ENCODE measurements at regions not wholly inside any gene's neighbourhood (a gene's known extent, or its start where the extent isn't known, plus 50 kb on each side); places are given as distances from the start of the nearest gene placed in this dataset.
"Not testable (repeated sequence)": the region's sequence is repeated elsewhere in the genome, so short reads cannot be mapped to it uniquely, and the experiment has no call there.

DNA sequence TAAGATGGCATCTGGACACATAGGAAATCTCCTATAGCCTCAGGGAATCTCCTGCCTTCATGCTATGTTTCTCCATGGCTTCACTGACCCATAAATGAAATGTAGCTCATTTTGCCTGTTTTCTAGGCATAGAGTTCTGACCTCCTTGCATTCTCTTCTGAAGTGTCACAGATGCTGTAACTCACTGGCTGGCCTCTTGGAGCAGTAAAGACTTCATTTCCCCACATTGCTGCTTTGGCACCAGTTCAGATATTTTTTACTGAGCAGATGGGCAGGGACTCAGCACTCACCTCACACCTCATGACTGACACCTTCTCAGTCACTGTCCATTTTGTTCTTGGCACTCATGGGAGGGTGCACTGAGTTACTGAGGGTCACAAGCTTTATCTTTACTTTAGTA, 286.7 kb upstream of the TGFBR2 start:
- DNase-seq, result no peak

DNA sequence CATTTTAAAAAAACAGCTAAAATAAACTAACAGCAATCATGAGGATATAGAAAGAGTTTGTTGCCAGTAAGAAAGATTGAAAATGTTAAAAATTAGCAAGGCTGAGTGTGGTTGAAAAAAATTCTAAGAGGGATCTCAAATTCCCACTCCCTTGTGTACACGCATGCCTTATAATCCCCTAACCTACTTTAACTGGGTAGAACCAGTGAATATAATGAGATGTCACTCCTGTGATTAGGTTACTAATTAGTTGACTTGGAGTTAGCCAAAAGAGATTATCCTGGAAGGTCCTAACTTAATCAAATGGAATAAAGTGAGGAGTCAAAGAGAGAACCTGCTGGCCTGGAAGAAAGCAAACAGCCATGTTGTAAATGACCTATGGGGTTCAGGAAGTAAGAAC, 286.0 kb upstream of the TGFBR2 start:
- TF ChIP-seq, protein P1, sequence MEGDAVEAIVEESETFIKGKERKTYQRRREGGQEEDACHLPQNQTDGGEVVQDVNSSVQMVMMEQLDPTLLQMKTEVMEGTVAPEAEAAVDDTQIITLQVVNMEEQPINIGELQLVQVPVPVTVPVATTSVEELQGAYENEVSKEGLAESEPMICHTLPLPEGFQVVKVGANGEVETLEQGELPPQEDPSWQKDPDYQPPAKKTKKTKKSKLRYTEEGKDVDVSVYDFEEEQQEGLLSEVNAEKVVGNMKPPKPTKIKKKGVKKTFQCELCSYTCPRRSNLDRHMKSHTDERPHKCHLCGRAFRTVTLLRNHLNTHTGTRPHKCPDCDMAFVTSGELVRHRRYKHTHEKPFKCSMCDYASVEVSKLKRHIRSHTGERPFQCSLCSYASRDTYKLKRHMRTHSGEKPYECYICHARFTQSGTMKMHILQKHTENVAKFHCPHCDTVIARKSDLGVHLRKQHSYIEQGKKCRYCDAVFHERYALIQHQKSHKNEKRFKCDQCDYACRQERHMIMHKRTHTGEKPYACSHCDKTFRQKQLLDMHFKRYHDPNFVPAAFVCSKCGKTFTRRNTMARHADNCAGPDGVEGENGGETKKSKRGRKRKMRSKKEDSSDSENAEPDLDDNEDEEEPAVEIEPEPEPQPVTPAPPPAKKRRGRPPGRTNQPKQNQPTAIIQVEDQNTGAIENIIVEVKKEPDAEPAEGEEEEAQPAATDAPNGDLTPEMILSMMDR (IDR thresholded peaks at IDR 0.05), result no peak
- Histone ChIP-seq H3K36me3 (no peaks in the 10 kb centered on the region), H3K27me3 (no peaks in the 10 kb centered on the region), H3K27ac (no peak overlapping the region), H3K9me3 (peaks cover 0 to 3% (median 3%) of the 10 kb centered on the region in 3 donors), H3K4me1 (peaks cover 0 to 10% (median 0%) of the 10 kb centered on the region in 4 donors), H3K4me3 (no peak overlapping the region)
- intact Hi-C loops (cut with DNase I; ENCODE audit: low total_unique reads), result no loop called here
- DNase-seq, result no peak

More for the DNA sequence above, 286.7 kb upstream of the TGFBR2 start:
- H3K27ac ChIP-seq, result no peak overlapping the region
- no peaks in the 10 kb centered on the region for H3K27me3 ChIP-seq
- TF ChIP-seq, protein P1 (IDR thresholded peaks at IDR 0.05), result peak; percentile 27 to 28
- H3K9me3 ChIP-seq, result peaks cover 0 to 3% (median 3%) of the 10 kb centered on the region in 3 donors
- no peak overlapping the region for H3K4me3 ChIP-seq
- intact Hi-C loops (cut with DNase I; ENCODE audit: low total_unique reads), result no loop called here
- H3K4me1 ChIP-seq, result peaks cover 0 to 9% (median 0%) of the 10 kb centered on the region in 4 donors
- no peaks in the 10 kb centered on the region for H3K36me3 ChIP-seq

DNA sequence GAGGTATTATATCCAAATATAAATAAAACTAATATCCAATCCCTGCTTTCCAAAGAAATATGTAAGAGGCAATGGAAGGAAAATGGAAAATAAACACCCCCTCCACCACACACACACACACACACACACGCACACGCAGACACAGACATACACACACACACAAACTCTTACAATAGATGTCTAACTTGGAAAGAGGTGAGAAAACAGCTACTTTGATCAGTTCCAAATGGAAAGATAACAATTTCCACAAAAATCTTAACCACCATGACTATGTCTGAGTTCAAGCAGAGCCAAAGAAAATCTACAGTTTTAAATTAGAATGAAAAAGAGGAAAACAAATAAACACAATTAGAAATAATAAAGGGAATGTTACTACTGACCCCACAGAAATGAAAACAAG, 285.3 kb upstream of the TGFBR2 start:
- no peak overlapping the region for H3K4me3 ChIP-seq
- no peaks in the 10 kb centered on the region for H3K36me3 ChIP-seq
- TF ChIP-seq, protein P1 (IDR thresholded peaks at IDR 0.05), result no peak
- H3K9me3 ChIP-seq, result peaks cover 0 to 3% (median 3%) of the 10 kb centered on the region in 3 donors
- peaks cover 0 to 15% (median 2%) of the 10 kb centered on the region in 4 donors for H3K4me1 ChIP-seq
- no peaks in the 10 kb centered on the region for H3K27me3 ChIP-seq
- DNase-seq, result no peak
- H3K27ac ChIP-seq, result no peak overlapping the region
- intact Hi-C loops (cut with DNase I; ENCODE audit: low total_unique reads), result no loop called here

DNA sequence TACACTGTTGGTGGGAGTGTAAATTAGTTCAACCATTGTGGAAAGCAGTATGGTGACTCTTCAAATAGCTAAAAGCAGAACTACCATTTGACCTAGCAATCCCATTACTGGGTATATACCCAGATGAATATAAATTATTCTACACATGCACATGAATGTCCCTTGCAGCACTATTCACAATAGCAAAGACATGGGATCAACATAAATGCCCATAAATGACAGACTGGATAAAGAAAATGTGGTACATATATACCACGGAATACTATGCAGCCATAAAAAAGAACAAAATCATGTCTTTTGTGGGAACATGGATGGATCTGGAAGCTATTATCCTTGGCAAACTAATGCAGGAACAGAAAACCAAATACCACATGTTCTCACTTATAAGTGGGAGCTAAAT, 282.8 kb upstream of the TGFBR2 start:
- H3K9me3 ChIP-seq; H3K4me3 ChIP-seq; intact Hi-C loops (cut with DNase I; ENCODE audit: low total_unique reads); H3K36me3 ChIP-seq; DNase-seq; H3K27ac ChIP-seq; H3K27me3 ChIP-seq: not testable (repeated sequence)
- peaks cover 0 to 24% (median 2%) of the 10 kb centered on the region in 4 donors for H3K4me1 ChIP-seq

DNA sequence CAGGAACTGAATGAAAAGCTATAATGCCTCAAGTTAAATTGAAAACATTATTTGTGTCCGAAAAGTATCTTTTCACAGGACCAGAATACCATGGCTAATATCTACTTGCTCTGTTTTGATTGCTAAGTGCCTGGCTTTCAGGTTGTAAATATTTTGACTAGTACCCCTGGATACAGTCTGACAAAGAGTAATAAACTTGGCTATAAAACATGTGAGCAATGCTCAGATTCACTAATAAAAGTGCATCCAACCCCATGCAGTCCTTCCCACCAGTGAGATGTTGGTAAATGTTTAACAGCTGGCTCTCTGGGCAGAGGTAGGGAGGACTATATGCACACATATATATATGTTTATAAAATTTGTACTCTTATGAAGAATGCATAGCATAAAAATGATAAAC, 281.8 kb upstream of the TGFBR2 start:
- intact Hi-C loops (cut with DNase I; ENCODE audit: low total_unique reads), result no loop called here
- Histone ChIP-seq H3K27me3 (no peaks in the 10 kb centered on the region), H3K36me3 (no peaks in the 10 kb centered on the region), H3K27ac (peak overlapping the region in 1 of 2 donors; percentile 18), H3K4me1 (peaks cover 0 to 25% (median 2%) of the 10 kb centered on the region in 4 donors), H3K4me3 (no peak overlapping the region), H3K9me3 (peaks cover 0 to 3% (median 0%) of the 10 kb centered on the region in 3 donors)
- TF ChIP-seq, protein P1 (IDR thresholded peaks at IDR 0.05), result no peak
- DNase-seq, result no peak

DNA sequence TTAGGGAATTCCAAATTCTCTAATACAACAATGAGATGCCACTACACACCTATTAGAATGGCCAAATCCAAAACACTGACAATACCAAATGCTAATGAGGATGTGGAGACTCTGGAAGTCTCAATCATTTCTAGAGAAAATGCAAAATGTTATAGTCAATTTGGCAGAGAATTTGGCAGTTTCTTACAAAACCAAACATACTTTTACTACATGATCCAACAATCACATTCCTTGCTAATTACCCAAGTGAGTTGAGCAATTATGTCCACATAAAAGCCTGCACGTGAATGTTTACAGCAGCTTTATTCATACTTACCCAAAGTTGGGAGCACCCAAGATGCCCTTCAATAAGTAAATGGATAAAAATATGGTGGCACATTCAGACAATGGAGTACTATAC, 278.4 kb upstream of the TGFBR2 start:
- H3K27me3 ChIP-seq; H3K27ac ChIP-seq; H3K36me3 ChIP-seq; intact Hi-C loops (cut with DNase I; ENCODE audit: low total_unique reads); H3K9me3 ChIP-seq; H3K4me3 ChIP-seq; DNase-seq: not testable (repeated sequence)
- H3K4me1 ChIP-seq, result peaks cover 0 to 31% (median 2%) of the 10 kb centered on the region in 4 donors

DNA sequence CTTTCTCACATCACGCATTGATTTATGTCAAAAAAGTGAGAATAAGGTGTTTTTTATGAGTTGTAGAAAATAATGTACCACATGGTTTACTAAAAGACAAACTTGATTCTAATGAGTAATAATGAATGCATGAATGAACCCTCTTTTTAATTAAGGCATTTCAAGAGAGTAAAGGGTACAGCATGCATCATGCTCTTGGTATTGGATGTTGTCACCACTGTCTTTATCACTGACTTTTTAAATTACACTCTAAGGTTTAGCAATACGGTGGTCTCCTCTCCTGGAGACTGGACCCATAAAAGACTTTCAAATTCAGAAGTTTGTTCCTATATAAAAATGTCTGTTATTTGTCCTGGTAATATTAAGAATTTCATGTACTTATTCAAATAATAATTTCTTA, 277.5 kb upstream of the TGFBR2 start:
- H3K9me3 ChIP-seq; H3K36me3 ChIP-seq; H3K27me3 ChIP-seq; DNase-seq; H3K4me3 ChIP-seq; intact Hi-C loops (cut with DNase I; ENCODE audit: low total_unique reads); H3K27ac ChIP-seq: not testable (repeated sequence)
- peaks cover 0 to 36% (median 2%) of the 10 kb centered on the region in 4 donors for H3K4me1 ChIP-seq

All from tibial artery (tissue), 4 donors.